Naive thymus-derived CD8-positive, alpha-beta T cell (primary cell): ENCODE measurements at regions not wholly inside any gene's neighbourhood (a gene's known extent, or its start where the extent isn't known, plus 50 kb on each side); places are given as distances from the start of the nearest gene placed in this dataset.
"Not testable (repeated sequence)": the region's sequence is repeated elsewhere in the genome, so short reads cannot be mapped to it uniquely, and the experiment has no call there.

ENCODE experiments used
- ATAC-seq, 2 donors: fragments of 150-1000 bp; cut with Tn5 transposase in 1 of 2; sonication (Bioruptor Pico), chemical (Tn5 transposase) in 1 of 2; 1 replicate in 1 of 2; 2 replicates in 1 of 2; pipeline ENCODE4 v1.10.0; 2021; ENCODE audit warnings: mild to moderate bottlenecking in 2 of 2, moderate library complexity in 2 of 2
- POLR2A ChIA-PET: fragments of 350-600 bp; sonication (Branson Sonifier 250); formaldehyde crosslinking; loops from one replicate; lab custom pipeline; 2021; ENCODE audit warnings: antibody characterized with exemption; lab: Charles Lee
- DNase-seq, 10 donors: peaks; one replicate each; pipeline versions ENCODE4 v3.0.0 to v3.0.0-alpha.2; 2020 to 2022
- H3K27ac Mint-ChIP-seq, 10 donors: one replicate each; pipeline ENCODE4 v1.8.0; 2020 to 2022; ENCODE audit warnings: mild to moderate bottlenecking in 10 of 10, mixed read lengths in 10 of 10, moderate library complexity in 4 of 10, inconsistent platforms in 1 of 10
- H3K27me3 Mint-ChIP-seq, 5 donors: one replicate each; pipeline ENCODE4 v1.8.0; 2021 to 2022; ENCODE audit warnings: mixed read lengths in 5 of 5
- H3K36me3 Mint-ChIP-seq, 3 donors: one replicate each; pipeline ENCODE4 v1.8.0; 2020 to 2022; ENCODE audit warnings: mixed read lengths in 3 of 3, mild to moderate bottlenecking in 2 of 3, inconsistent platforms in 1 of 3
- H3K4me1 Mint-ChIP-seq, 4 donors: one replicate each; pipeline ENCODE4 v1.8.0; 2021 to 2022; ENCODE audit warnings: mixed read lengths in 4 of 4
- H3K4me3 Mint-ChIP-seq, 10 donors: one replicate each; pipeline ENCODE4 v1.8.0; 2020 to 2022; ENCODE audit warnings: mild to moderate bottlenecking in 10 of 10, mixed read lengths in 10 of 10, moderate library complexity in 6 of 10, inconsistent platforms in 1 of 10
- H3K9me3 Mint-ChIP-seq, 9 donors: one replicate each; pipeline ENCODE4 v1.8.0; 2020 to 2022; ENCODE audit warnings: mixed read lengths in 9 of 9, mild to moderate bottlenecking in 3 of 9, inconsistent platforms in 1 of 9, moderate library complexity in 1 of 9

GRCh38 chr3:184440151-184440550 is 60.3 kb downstream of the CHRD start:
- Mint-ChIP-seq H3K36me3 (peaks cover 0 to 8% (median 0%) of the 10 kb centered on the region in 3 donors), H3K27ac (peak overlapping the region in 1 of 10 donors; percentile 1), H3K4me3 (no peak overlapping the region), H3K4me1 (peaks cover 0 to 13% (median 2%) of the 10 kb centered on the region in 4 donors), H3K27me3 (peaks cover 5 to 27% (median 9%) of the 10 kb centered on the region in 5 donors), H3K9me3 (peaks cover 0 to 12% (median 5%) of the 10 kb centered on the region in 9 donors)
- POLR2A ChIA-PET: no interaction called here
- DNase-seq (no peak), ATAC-seq (no peak)

GRCh38 chr3:184441202-184441900 is 61.5 kb downstream of the CHRD start:
- DNase-seq (peak in 1 of 10 donors; percentile 1), ATAC-seq (peak in 1 of 2 donors; percentile 59)
- Mint-ChIP-seq H3K27ac (peak overlapping the region in 6 of 10 donors; percentile 1 to 83 (median 68)), H3K4me3 (no peak overlapping the region), H3K27me3 (peaks cover 5 to 27% (median 6%) of the 10 kb centered on the region in 5 donors), H3K9me3 (peaks cover 0 to 12% (median 5%) of the 10 kb centered on the region in 9 donors), H3K4me1 (peaks cover 0 to 13% (median 2%) of the 10 kb centered on the region in 4 donors), H3K36me3 (peaks cover 0 to 8% (median 0%) of the 10 kb centered on the region in 3 donors)
- POLR2A ChIA-PET: no interaction called here

- no peak for ATAC-seq
- Mint-ChIP-seq H3K4me3 (no peak overlapping the region), H3K36me3 (peaks cover 0 to 2% (median 0%) of the 10 kb centered on the region in 3 donors), H3K4me1 (peaks cover 0 to 13% (median 2%) of the 10 kb centered on the region in 4 donors), H3K27me3 (peaks cover 0 to 23% (median 3%) of the 10 kb centered on the region in 5 donors), H3K27ac (no peak overlapping the region), H3K9me3 (peaks cover 0 to 3% (median 2%) of the 10 kb centered on the region in 9 donors)
- no peak for DNase-seq
- POLR2A ChIA-PET: no interaction called here
Observed at GRCh38 chr3:184443364-184443763, 63.5 kb downstream of the CHRD start.

- Mint-ChIP-seq H3K4me1 (peaks cover 0 to 13% (median 2%) of the 10 kb centered on the region in 4 donors), H3K27ac (no peak overlapping the region), H3K9me3 (no peaks in the 10 kb centered on the region), H3K36me3 (no peaks in the 10 kb centered on the region), H3K27me3 (peaks cover 0 to 19% (median 3%) of the 10 kb centered on the region in 5 donors), H3K4me3 (no peak overlapping the region)
- POLR2A ChIA-PET: no interaction called here
- ATAC-seq: no peak
- DNase-seq: no peak
Observed at GRCh38 chr3:184443831-184444230, 64.0 kb downstream of the CHRD start.

- no peak for ATAC-seq
- H3K9me3 Mint-ChIP-seq: no peaks in the 10 kb centered on the region
- no peak for DNase-seq
- H3K4me3 Mint-ChIP-seq: no peak overlapping the region
- H3K27me3 Mint-ChIP-seq: peaks cover 0 to 4% (median 0%) of the 10 kb centered on the region in 5 donors
- H3K27ac Mint-ChIP-seq: no peak overlapping the region
- no peaks in the 10 kb centered on the region for H3K4me1 Mint-ChIP-seq
- H3K36me3 Mint-ChIP-seq: no peaks in the 10 kb centered on the region
- POLR2A ChIA-PET: no interaction called here
Observed at GRCh38 chr3:184448321-184449160, 68.7 kb downstream of the CHRD start.

GRCh38 chr3:184449161-184449515 is 69.3 kb downstream of the CHRD start:
- Mint-ChIP-seq H3K4me1 (no peaks in the 10 kb centered on the region), H3K27ac (no peak overlapping the region), H3K36me3 (no peaks in the 10 kb centered on the region), H3K27me3 (peaks cover 0 to 4% (median 0%) of the 10 kb centered on the region in 5 donors), H3K9me3 (no peaks in the 10 kb centered on the region), H3K4me3 (no peak overlapping the region)
- DNase-seq: no peak
- ATAC-seq: no peak
- POLR2A ChIA-PET: no interaction called here

- peaks cover 0 to 4% (median 0%) of the 10 kb centered on the region in 5 donors for H3K27me3 Mint-ChIP-seq
- DNase-seq: no peak
- no peak for ATAC-seq
- no peak overlapping the region for H3K27ac Mint-ChIP-seq
- no peaks in the 10 kb centered on the region for H3K36me3 Mint-ChIP-seq
- H3K4me3 Mint-ChIP-seq: no peak overlapping the region
- no peaks in the 10 kb centered on the region for H3K9me3 Mint-ChIP-seq
- no peaks in the 10 kb centered on the region for H3K4me1 Mint-ChIP-seq
- POLR2A ChIA-PET: no interaction called here
Observed at GRCh38 chr3:184450547-184450946, 70.7 kb downstream of the CHRD start.

- no peak overlapping the region for H3K27ac Mint-ChIP-seq
- no peak overlapping the region for H3K4me3 Mint-ChIP-seq
- H3K36me3 Mint-ChIP-seq: no peaks in the 10 kb centered on the region
- peaks cover 0 to 4% (median 0%) of the 10 kb centered on the region in 5 donors for H3K27me3 Mint-ChIP-seq
- DNase-seq (no peak), ATAC-seq (no peak)
- H3K9me3 Mint-ChIP-seq: peaks cover 0 to 4% (median 0%) of the 10 kb centered on the region in 9 donors
- POLR2A ChIA-PET: no interaction called here
- no peaks in the 10 kb centered on the region for H3K4me1 Mint-ChIP-seq
Observed at GRCh38 chr3:184453296-184453695, 73.4 kb downstream of the CHRD start.

GRCh38 chr3:184455991-184456390 is 76.1 kb downstream of the CHRD start:
- DNase-seq (no peak), ATAC-seq (no peak)
- no peaks in the 10 kb centered on the region for H3K4me1 Mint-ChIP-seq
- H3K27ac Mint-ChIP-seq: no peak overlapping the region
- POLR2A ChIA-PET: no interaction called here
- peaks cover 0 to 9% (median 0%) of the 10 kb centered on the region in 9 donors for H3K9me3 Mint-ChIP-seq
- H3K36me3 Mint-ChIP-seq: no peaks in the 10 kb centered on the region
- H3K4me3 Mint-ChIP-seq: no peak overlapping the region
- H3K27me3 Mint-ChIP-seq: peaks cover 0 to 6% (median 2%) of the 10 kb centered on the region in 5 donors

GRCh38 chr3:184456476-184456875 is 76.6 kb downstream of the CHRD start:
- no peaks in the 10 kb centered on the region for H3K36me3 Mint-ChIP-seq
- DNase-seq: no peak
- H3K27me3 Mint-ChIP-seq: peaks cover 0 to 6% (median 2%) of the 10 kb centered on the region in 5 donors
- POLR2A ChIA-PET: no interaction called here
- H3K4me1 Mint-ChIP-seq: no peaks in the 10 kb centered on the region
- no peak overlapping the region for H3K4me3 Mint-ChIP-seq
- H3K9me3 Mint-ChIP-seq: peaks cover 0 to 9% (median 0%) of the 10 kb centered on the region in 9 donors
- no peak overlapping the region for H3K27ac Mint-ChIP-seq
- ATAC-seq: no peak

GRCh38 chr3:184457329-184457728 is 77.5 kb downstream of the CHRD start:
- no peak for ATAC-seq
- no peak for DNase-seq
- Mint-ChIP-seq H3K4me3 (no peak overlapping the region), H3K9me3 (peaks cover 0 to 9% (median 0%) of the 10 kb centered on the region in 9 donors), H3K27ac (no peak overlapping the region), H3K27me3 (peaks cover 0 to 6% (median 4%) of the 10 kb centered on the region in 5 donors), H3K4me1 (no peaks in the 10 kb centered on the region), H3K36me3 (no peaks in the 10 kb centered on the region)
- POLR2A ChIA-PET: no interaction called here

GRCh38 chr3:184457784-184458377 is 78.0 kb downstream of the CHRD start:
- DNase-seq, POLR2A ChIA-PET, H3K4me3 Mint-ChIP-seq, H3K27ac Mint-ChIP-seq, H3K9me3 Mint-ChIP-seq, H3K27me3 Mint-ChIP-seq, H3K4me1 Mint-ChIP-seq, ATAC-seq, H3K36me3 Mint-ChIP-seq: not testable (repeated sequence)

GRCh38 chr3:184459355-184459754 is 79.5 kb downstream of the CHRD start:
- peaks cover 3 to 8% (median 4%) of the 10 kb centered on the region in 5 donors for H3K27me3 Mint-ChIP-seq
- H3K4me1 Mint-ChIP-seq: no peaks in the 10 kb centered on the region
- no peaks in the 10 kb centered on the region for H3K36me3 Mint-ChIP-seq
- DNase-seq (no peak), ATAC-seq (no peak)
- H3K4me3 Mint-ChIP-seq: no peak overlapping the region
- peaks cover 0 to 9% (median 0%) of the 10 kb centered on the region in 9 donors for H3K9me3 Mint-ChIP-seq
- H3K27ac Mint-ChIP-seq: no peak overlapping the region
- POLR2A ChIA-PET: no interaction called here
